ENCODE measurements at regions not wholly inside any gene's neighbourhood (a gene's known extent, or its start where the extent isn't known, plus 50 kb on each side); places are given as distances from the start of the nearest gene placed in this dataset.

DNA sequence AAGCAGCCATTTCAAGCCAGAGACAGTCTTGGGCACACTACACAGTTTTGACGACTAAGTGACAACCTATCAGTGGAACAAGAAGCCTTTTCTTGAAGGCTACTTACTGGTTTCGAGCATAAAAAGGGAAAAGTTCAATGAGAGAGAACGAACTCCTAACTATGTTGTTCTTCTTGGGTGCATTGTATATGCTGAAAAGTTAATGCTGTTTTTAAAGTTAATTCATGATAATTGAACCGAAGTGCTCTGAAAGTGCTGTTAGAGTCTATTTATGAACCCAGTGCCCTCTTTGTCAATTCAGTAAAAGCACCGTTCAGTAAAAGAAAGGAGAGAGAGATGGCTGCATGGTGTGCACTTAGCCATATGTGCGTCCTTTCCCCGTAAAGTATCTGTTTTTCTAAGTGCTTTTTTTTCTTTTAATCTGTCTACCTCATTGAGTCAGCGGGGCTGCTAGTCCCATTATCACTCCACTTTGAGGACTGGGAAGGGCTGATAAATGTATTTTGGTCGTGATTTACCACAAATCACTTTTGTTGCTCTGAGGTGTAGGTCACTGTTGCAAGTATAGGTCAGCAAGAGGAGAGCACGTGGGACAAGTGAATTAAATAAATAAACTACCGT is 380.7 kb upstream of the GOLIM4 start:
- no peak for DNase-seq (ENCODE audit: extremely low read depth, low read depth, low spot score)

DNA sequence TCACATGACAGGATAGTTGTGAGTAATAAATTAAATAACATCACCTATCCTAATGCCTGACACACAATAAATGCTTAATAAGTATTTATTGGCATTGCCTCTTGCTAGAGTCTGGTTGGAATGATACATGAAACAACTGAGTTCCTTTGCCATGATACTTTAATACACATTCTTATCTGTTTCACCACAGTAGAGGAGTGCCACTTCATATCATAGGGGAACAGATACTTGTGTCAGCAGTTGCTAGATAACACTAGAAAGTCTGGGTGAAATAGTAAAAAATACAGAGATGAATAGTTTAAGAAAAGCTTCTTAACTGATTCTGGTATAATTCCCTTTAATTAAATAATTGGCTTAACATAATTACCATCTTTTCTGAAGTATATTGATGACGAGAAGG is 380.0 kb upstream of the GOLIM4 start:
- DNase-seq (ENCODE audit: extremely low read depth, low read depth, low spot score): no peak

DNA sequence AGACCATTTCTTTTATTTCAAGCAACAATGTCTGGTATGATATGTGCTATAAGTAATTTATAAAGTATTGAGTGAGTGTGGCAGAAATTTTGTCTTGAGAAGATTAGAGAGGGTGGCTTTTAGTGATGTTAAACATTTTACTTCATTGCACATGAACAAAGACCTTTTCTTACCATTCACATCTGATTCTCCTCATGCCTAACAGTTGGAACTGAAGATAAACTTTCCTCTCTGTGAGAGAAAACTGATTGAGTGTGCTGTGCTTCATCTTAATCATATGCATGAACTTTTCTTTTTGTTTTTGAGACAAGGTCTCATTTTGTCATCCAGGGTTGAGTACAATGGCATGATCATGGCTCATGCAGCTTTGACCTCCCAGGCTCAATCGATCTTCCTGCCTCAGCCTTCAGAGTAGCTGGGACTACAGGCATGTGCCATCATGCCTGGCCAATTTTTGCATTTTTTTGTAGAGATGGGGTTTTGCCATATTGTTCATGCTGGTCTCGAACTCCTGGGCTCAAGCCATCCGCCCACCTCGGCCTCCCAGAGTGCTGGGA is 377.7 kb upstream of the GOLIM4 start:
- DNase-seq (ENCODE audit: extremely low read depth, low read depth, low spot score): no peak

DNA sequence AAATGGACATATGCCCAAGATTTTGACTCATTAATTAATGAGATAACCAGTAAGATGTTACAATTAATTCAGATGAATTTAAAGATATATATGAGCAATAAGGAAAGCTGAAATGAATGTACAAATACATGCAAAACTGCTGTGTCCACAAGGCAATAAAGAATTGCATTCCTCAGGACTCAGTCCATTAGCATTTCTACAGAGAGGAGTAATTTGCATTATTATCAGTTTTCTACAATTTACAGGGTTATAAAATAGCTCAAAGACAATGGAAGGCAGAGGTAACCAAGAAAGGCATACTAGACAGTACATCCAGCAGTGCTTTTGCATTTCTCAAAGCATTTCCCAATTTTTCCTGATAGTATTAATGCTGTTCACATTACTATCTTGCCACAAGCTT is 377.1 kb upstream of the GOLIM4 start:
- no peak for DNase-seq (ENCODE audit: extremely low read depth, low read depth, low spot score)

DNA sequence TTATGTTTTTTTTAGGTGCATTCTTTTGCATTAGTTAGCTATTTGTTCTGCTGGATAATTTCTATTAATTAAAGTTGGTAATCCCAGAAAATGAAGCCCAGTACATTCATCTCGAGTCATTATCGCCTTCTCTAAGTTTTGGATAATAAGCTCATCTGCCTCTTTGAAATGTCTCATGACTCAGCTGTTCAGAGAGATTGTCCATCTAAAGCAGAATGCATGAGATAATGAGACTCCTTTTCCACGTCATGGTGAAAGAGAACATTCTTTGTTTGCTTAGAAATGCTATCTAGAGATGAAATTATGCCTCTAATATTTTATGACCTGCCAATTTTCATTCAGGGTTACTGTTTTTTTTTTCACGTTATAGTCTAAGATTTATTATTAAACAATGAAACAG is 374.7 kb upstream of the GOLIM4 start:
- no peak for DNase-seq (ENCODE audit: extremely low read depth, low read depth, low spot score)

DNA sequence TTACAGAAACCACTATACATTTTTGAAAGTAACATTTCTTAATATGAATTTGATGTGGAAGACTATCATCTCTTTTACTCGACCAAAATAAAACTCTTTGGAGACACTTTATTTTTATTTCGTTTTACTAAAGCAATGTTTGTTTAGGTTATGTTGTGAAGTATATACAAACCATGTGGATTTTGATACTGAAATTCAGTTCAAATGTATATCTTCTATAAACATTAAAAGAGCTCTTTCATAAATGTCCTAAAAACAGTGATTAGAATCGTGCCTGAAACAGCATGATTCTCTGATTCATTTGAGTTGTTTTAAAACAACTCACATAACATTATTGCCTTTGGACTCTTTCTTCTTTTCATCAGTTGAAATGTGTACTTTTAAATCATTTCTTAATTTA is 373.7 kb upstream of the GOLIM4 start:
- DNase-seq (ENCODE audit: extremely low read depth, low read depth, low spot score): no peak

DNA sequence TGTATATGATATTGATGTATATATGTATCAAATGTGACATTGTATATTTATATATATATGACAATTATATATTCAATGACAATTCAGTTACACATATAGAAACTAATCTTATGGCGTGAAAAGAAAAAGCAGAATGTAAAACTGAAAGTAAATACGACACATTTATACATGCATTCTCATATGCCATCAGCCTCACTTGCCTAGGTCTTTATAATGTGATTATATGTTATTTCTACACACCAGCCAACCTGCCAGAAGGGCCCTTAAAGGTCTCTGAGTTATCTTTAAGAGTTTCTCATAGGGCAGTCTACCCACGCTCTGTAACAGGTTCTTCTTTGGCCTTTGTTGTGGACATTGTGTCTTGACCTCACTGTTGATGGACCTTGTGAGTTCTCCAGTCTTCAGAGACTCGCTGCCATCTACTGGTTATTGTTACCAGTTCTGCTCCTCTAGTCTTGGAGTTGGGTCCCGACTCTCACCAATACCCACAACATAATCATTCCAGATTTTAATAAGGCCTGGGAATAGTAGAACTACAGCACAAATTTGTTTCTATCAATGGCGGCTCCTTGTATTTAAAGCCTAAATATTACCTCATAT is 371.5 kb upstream of the GOLIM4 start:
- peak; percentile 4 for DNase-seq (ENCODE audit: extremely low read depth, low read depth, low spot score)

DNA sequence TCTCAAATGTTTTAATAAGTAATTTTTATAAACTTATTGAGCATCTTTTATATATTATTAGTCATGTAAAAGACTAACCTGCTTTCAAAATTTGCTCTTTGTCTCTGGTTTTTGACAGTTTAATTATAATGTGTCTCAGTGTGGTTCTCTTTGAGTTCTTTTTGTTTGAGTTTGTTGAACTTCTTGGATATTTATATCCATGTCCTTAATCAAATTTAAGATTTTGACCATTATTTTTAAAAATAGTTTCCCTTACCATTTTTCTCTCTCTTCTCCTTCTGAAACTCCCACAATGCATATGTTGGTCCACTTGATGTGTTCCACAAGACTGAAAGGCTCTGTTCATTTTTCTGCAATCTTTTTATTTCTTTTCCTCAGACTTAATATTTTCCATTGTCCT is 366.1 kb upstream of the GOLIM4 start:
- DNase-seq (ENCODE audit: extremely low read depth, low read depth, low spot score): no peak

DNA sequence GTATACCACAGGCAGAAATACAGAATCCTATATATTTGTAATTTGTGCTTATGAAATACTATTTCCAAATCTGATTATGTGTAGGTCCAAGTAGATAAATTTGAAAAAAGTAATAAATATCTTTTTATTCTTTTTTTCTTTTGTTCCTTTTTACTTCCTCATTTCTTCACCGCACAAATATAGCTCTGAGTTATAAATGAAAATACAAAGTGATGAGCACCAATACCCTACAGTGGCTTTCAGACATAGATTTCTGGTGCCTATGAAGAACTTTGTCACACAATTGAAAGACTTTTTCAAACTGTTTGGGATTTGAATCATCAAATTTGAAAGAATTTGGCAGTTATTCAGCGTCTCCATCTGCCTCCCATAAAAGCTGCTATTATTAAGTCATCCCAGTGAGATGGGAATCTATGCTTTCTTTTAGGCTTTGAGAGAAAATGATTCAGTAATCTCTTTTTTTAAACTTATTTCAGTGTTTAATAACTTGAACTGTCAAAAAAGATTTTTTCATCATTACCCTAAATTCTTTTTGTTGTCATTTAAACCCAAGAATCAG is 363.6 kb upstream of the GOLIM4 start:
- no peak for DNase-seq (ENCODE audit: extremely low read depth, low read depth, low spot score)

DNA sequence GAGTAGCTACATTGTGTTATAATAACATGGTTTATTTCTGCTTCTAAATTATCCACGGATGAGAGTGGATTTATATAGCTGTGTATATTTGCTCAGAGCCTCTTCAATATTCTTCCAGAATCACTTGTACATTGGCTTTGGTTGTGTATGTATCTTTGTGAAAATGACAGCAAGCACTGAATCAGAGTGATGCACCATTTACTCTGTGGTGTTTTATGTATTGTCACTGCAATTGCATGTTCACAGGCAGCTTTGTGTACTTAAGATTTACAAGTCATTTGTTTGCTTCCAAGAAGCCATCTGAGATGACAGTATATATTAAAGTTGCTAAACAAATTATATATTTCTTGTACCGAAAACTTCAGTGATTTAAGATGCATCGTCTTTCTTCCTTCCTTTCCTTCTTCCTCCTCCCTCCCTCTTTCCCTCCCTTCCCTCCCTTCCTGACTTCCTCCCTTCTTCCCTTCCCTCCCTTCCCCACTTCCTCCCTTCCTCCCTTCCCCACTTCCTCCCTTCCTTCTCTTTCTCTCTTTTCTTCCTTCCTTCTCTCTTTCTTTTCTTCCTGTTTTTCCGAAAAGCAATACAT is 362.3 kb upstream of the GOLIM4 start:
- DNase-seq (ENCODE audit: extremely low read depth, low read depth, low spot score): no peak

DNA sequence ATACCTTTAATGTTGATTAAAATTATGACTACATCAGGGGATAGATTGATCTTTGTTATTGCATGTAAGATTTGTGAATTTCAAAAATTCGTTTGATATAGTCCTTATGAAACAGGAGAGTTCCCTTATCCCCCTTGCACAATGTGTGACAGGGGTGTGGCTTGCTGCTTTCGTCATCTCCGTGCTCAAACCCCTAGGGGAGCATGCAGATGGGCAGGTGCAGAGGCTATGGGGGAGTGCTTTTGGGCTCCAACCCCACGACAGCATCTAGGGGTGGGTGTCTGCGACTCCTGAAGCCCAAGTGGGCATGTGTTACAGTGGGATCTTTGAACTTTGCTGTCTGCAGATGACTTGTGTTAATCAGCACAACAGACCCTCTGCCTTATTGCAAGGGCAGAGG is 360.1 kb upstream of the GOLIM4 start:
- DNase-seq (ENCODE audit: extremely low read depth, low read depth, low spot score): no peak

DNA sequence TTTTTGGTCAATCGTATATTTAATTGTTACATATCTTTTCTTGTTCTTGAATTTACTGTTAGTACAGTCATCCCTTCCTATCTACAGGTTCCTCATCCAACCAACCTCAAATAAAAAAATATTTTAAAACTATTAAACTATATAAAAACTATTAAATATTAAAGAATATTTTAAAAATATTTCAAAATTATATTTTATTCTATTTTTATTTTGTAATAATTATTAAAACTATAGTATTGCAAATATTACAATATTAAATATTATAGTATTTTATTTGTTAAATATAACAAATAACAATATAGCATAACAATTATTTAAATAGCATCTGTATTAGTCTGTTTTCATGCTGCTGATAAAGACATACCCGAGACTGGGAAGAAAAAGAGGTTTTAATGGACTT is 357.9 kb upstream of the GOLIM4 start:
- DNase-seq (ENCODE audit: extremely low read depth, low read depth, low spot score): no peak

DNA sequence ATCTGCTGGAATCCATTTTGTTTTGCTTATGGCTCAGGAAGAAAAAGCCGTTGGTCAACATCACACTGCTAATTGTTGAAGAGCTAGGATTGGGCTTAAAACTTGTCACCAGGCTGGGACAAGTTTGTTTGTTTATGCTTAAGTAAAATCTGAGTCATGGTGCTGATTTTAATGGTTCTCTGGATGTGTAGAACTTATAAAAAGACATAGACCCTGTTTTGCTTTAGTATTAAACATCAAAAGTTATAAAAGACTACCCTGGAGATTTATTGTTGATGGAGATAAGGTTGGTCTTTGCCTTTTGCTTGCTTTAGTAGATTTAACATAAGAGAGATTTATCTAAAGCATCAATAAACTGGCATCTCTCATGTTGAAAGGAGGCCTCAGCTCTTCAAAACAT is 348.2 kb upstream of the GOLIM4 start:
- DNase-seq (ENCODE audit: extremely low read depth, low read depth, low spot score): no peak

DNA sequence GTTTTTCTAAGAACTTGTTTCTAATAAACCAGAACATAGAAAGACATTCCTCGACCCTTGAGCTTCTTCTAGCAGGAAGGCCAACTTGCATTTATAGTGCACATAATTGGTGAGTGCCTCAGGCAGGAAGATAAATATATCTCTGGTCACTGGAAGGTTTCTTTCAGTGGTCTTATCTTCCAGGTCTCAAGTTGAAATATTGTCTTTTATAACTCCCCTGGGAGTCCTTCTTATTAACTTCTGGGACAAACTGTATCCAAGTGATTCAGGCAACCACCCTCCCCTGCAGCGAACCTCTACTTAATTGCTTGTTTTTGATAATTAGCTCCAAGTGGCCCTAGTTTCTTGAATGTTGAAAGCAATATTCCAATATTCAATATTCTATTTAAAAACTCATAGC is 346.8 kb upstream of the GOLIM4 start:
- DNase-seq (ENCODE audit: extremely low read depth, low read depth, low spot score): no peak

DNA sequence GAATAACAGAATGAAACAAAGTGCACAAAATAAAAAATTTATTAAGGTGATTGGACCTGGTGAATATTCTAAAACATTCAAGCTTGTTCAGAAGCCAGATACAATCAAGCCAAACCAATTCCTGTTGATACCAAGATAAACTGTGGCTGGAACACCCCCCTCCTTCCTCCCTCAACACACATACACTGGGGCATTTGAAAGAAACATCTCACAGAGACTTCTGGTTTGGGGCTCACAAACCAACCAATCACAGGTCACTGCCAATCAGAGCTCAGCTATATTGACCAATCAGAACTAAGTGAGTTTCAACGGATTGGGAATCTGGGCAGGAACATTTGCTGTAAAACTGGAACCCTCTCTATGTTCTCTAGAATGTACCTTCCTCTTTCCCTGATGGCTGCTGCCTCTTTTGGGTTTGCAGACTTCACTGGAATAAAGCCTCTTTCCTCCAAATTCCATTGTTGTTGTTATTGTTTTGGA is 340.6 kb upstream of the GOLIM4 start:
- no peak for DNase-seq (ENCODE audit: extremely low read depth, low read depth, low spot score)

DNA sequence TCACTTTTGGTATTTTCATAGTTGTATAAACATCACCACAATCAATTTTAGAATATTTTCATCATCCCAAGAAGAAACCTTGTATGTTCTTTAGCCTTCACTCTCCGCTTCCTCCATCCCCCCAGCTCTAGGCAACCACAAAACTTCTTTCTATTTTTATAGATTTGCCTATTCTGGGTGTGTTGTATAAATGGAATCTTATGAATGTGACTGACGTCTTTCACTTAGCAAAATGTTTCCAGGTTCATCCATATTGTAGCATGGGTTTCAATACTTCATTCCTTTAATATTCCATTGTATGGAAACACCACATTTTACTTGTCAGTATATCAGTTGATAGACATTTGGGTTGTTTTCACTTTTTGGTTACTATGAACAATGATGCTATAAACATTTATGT is 335.8 kb upstream of the GOLIM4 start:
- no peak for DNase-seq (ENCODE audit: extremely low read depth, low read depth, low spot score)

DNA sequence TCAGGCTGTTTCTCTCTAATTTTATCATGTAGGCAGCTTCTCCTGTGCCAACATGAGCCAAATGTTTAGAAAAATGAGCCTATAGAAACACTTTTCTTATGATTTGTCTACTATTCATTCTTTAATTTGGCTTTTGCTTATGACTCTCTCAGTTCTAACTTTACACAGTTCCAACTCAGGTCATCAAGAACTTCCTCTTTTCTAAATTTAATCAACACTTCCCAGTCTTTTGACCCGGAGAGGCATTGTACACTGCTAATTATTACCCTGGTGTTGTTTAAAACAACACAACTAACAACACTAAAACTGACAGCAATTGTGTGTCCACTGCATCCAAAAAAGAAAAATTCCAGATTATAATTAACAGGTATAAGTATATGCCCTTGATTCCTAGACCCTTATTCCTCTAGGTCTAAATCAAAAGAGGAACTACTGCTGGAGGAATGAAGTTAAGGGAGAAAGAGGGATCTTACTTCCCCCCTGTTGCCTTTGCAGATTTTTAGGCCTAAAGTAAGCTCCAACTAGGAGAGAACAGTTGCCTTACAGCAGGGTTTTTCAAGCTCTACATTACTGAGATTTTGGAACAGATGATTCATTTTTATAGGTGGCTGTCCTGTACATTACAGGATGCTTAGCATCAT is 332.2 kb upstream of the GOLIM4 start:
- DNase-seq (ENCODE audit: extremely low read depth, low read depth, low spot score): no peak

DNA sequence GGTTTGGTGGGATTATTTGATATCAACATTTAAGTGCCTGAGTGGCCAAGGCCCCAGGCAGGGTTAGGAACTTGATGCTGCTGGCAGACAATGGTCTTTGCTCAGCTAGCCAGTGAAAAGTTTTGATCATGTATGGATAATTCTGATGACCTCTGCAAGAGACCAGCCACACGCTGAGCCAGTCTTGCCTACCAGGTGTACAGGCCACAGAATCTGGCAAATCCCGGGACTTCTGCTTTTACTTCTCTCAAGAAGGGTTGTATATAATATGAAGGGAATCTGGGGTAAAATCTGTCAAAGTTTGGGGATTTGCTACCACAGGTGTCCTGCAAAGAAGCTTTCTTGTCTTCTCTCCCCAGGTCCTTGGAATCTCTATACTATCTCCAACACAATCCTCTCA is 331.4 kb upstream of the GOLIM4 start:
- no peak for DNase-seq (ENCODE audit: extremely low read depth, low read depth, low spot score)

DNA sequence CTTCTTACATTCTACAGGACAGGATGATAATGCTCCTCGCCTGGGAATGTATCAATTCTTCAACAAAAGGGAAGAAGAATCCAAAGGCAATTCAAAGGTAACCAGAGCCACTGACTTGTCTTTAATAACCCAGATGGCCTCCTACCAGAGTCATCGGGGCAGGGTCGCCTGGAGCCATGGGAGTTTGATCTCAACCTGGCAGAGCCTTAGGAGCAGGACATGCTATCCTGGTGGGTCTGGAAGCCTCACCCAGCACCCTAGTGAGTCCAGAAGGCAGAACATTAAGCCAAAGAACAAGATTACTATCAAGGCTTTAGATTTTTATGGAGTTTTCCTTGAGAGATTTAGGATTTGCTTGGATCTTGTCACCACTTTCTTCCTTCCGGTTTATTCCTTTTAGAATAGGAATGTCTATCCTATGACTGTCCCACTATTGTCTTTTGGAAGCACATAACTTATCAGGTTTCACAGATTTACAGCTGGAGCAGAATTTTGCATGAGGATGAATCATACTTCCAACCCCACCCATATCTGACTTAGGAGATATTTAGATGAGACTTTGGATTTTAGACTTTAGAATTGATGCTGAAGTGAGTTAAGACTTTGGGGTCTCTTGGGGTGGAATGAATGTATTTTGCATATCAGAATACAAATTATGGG is 330.3 kb upstream of the GOLIM4 start:
- DNase-seq (ENCODE audit: extremely low read depth, low read depth, low spot score): no peak

DNA sequence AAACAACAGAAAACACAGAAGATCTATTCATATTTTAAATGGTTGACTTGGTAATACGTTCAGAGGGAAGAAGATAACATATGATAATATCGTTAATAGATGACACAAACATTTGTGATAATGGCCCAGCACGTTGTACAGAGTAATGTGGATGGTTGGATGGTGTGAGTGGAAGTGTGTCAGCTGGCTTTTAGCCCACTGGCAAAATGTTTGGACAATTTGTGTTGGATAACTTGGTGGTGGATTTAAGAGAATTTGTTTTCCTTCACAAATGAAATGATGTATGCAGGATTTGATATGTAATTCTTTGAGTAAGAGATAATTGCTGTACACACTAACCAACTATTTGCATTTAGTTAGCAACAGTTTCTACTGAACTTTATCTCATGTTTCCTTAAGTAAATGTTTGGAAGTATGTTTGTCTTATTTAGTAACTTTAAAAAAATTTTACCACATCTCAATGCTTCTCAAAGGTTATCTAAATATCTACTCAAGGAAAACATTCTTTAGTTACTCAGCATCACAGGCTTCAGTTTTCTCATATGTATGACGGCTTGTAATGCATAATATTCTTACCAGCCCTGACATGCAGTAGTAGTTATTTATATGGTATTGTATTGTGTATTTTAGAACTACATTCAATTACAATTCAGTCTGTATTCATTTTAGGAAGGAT is 328.5 kb upstream of the GOLIM4 start:
- DNase-seq (ENCODE audit: extremely low read depth, low read depth, low spot score): no peak
